Naive B cell (primary cell): ENCODE measurements at regions not wholly inside any gene's neighbourhood (a gene's known extent, or its start where the extent isn't known, plus 50 kb on each side); places are given as distances from the start of the nearest gene placed in this dataset.
"Not testable (repeated sequence)": the region's sequence is repeated elsewhere in the genome, so short reads cannot be mapped to it uniquely, and the experiment has no call there.

Source experiments
- ATAC-seq, 2 donors: fragments of 150-1000 bp; cut with Tn5 transposase; 2 replicates each; pipeline ENCODE4 v1.10.0; 2021; ENCODE audit warnings: low read depth in 2 of 2, mild to moderate bottlenecking in 2 of 2, moderate library complexity in 2 of 2
- DNase-seq: peaks from one replicate; pipeline ENCODE4 v3.0.0; 2022
- H3K27ac Mint-ChIP-seq, 6 donors: one replicate each; pipeline ENCODE4 v1.8.0; 2020 to 2022; ENCODE audit warnings: mild to moderate bottlenecking in 6 of 6, mixed read lengths in 6 of 6, moderate library complexity in 5 of 6, inconsistent platforms in 2 of 6
- H3K27me3 Mint-ChIP-seq, 3 donors: one replicate each; pipeline ENCODE4 v1.8.0; 2021 to 2022; ENCODE audit warnings: mixed read lengths in 3 of 3, mild to moderate bottlenecking in 1 of 3
- H3K36me3 Mint-ChIP-seq, 2 donors: one replicate each; pipeline ENCODE4 v1.8.0; 2020 to 2022; ENCODE audit warnings: mixed read lengths in 2 of 2, inconsistent platforms in 1 of 2, mild to moderate bottlenecking in 1 of 2
- H3K4me1 Mint-ChIP-seq, 3 donors: one replicate each; pipeline ENCODE4 v1.8.0; 2020 to 2022; ENCODE audit warnings: mixed read lengths in 3 of 3, inconsistent platforms in 1 of 3, mild to moderate bottlenecking in 1 of 3, moderate library complexity in 1 of 3
- H3K4me3 Mint-ChIP-seq, 8 donors: one replicate each; pipeline ENCODE4 v1.8.0; 2020 to 2022; ENCODE audit warnings: mild to moderate bottlenecking in 8 of 8, mixed read lengths in 8 of 8, moderate library complexity in 8 of 8, inconsistent platforms in 2 of 8
- H3K9me3 Mint-ChIP-seq, 7 donors: one replicate each; pipeline ENCODE4 v1.8.0; 2020 to 2022; ENCODE audit warnings: mixed read lengths in 7 of 7, mild to moderate bottlenecking in 5 of 7, inconsistent platforms in 2 of 7, moderate library complexity in 1 of 7

DNA sequence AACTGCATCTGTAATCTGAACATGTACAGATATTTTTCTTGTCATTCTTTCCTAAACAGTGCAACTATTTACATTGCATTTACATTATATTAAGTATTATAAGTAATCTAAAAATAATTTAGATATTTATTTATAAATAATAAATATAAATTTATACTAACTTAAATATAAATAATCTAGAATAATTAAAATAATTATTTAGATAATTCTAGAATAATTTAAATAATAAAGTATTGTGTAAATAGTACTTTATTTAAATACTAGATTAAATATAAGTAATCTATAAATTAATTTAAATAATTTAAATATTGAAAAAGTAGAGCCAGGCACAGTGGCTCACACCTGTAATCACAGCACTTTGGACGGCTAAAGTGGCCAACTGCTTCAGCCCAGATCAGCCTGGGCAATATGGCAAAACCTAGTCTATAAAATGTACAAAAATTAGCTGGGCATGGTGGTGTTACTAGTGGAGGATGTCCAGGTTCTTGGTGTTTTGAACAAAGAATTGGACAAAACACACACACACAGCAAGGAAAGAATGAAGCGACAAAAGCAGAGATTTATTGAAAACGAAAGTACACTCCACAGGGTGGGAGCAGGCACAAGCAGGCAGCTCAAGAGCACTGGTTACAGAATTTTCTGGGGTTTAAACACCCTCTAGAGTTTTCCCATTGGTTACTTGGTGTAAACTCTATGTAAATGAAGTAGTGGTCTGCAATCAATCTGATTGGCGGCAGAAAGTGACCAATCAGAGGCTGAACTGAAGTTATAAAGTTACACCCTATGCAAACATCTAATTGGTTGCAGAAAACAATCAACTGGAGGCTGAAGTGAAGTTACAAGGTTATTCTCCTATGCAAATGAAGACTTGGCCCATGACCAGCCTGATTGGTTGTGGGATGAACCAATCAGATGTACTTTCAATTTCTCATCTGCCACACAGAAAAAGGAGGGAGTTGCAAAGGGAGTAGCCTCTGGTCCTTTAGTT lies 100.2 kb upstream of the SP4 start:
- DNase-seq = no peak
- no peaks in the 10 kb centered on the region for H3K4me1 Mint-ChIP-seq
- H3K9me3 Mint-ChIP-seq = peaks cover 0 to 9% (median 4%) of the 10 kb centered on the region in 7 donors
- no peak overlapping the region for H3K4me3 Mint-ChIP-seq
- peak overlapping the region in 1 of 6 donors; percentile 4 for H3K27ac Mint-ChIP-seq
- no peaks in the 10 kb centered on the region for H3K27me3 Mint-ChIP-seq
- no peaks in the 10 kb centered on the region for H3K36me3 Mint-ChIP-seq
- no peak for ATAC-seq

DNA sequence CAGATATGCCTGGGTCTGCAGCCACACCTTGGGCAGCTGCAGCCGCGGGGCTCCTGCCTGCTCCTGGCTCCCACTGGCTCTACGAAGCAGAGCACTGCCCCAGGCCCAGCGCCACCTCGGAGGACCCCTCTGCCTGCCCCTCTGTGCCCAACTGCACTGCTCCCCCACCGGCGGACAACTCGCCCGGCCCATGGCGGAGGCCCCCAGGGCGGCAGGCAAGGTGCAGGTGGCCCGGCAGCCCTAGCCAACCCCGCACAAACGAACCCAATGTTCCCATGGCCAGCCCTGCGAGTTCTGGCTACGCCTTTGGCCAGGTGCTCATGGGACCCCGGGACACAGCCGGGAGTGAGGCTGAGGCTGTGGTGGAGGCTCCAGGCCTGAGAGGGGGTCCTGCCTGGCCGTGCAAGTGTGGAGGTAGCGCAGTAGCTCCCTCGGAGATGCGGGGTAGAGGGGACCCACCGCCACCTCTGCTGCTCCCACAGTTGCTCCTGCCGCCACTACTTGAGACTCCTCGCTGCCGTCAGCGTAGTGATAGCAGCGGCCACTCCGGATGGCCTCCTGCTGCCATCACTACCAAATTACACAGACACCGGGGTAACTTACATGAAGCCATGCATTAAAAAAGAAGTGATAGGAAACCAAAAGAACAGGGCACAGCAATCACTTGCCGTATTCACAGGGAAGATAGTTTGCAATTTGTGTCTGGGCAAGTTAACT lies 97.3 kb upstream of the SP4 start:
- Mint-ChIP-seq H3K4me1 (no peaks in the 10 kb centered on the region), H3K36me3 (no peaks in the 10 kb centered on the region), H3K27ac (peak overlapping the region in 2 of 6 donors; percentile 60 to 61), H3K27me3 (no peaks in the 10 kb centered on the region), H3K9me3 (peaks cover 0 to 9% (median 4%) of the 10 kb centered on the region in 7 donors), H3K4me3 (no peak overlapping the region)
- no peak for ATAC-seq
- DNase-seq = no peak

- DNase-seq = no peak
- no peak for ATAC-seq
- H3K9me3 Mint-ChIP-seq = peaks cover 0 to 2% (median 0%) of the 10 kb centered on the region in 7 donors
- peak overlapping the region in 1 of 6 donors; percentile 10 for H3K27ac Mint-ChIP-seq
- peaks cover 0 to 6% (median 0%) of the 10 kb centered on the region in 3 donors for H3K4me1 Mint-ChIP-seq
- H3K27me3 Mint-ChIP-seq = no peaks in the 10 kb centered on the region
- H3K4me3 Mint-ChIP-seq = no peak overlapping the region
- no peaks in the 10 kb centered on the region for H3K36me3 Mint-ChIP-seq
These were observed 93.0 kb upstream of the SP4 start for GRCh38 chr7:21334906-21335305.

DNA sequence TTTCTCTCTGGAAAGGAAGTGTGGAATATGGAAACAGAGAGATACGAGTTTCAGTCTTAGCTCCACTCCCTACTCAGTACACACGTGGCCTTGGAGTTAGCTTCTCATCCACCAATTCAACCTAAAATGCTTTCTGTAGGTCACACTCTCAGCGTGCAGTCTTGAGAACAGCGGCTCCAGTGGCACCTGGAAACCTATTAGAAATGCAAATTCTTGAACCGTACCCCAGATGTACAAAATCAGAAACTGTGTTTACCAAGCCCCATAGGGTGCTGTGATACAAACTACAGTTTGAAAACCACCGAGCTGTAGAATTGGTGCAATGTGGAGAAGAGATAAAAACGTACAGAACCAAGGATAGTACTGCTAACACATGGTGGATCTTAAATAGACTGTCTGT lies 91.1 kb upstream of the SP4 start:
- peak overlapping the region in 1 of 6 donors; percentile 57 for H3K27ac Mint-ChIP-seq
- H3K4me3 Mint-ChIP-seq = no peak overlapping the region
- H3K36me3 Mint-ChIP-seq = no peaks in the 10 kb centered on the region
- H3K4me1 Mint-ChIP-seq = peaks cover 0 to 6% (median 0%) of the 10 kb centered on the region in 3 donors
- ATAC-seq (no peak), DNase-seq (no peak)
- peaks cover 0 to 4% (median 2%) of the 10 kb centered on the region in 7 donors for H3K9me3 Mint-ChIP-seq
- no peaks in the 10 kb centered on the region for H3K27me3 Mint-ChIP-seq

GRCh38 chr7:21338728-21339164 lies 89.1 kb upstream of the SP4 start:
- ATAC-seq (no peak), DNase-seq (no peak)
- H3K27me3 Mint-ChIP-seq = peaks cover 0 to 2% (median 0%) of the 10 kb centered on the region in 3 donors
- peaks cover 0 to 4% (median 2%) of the 10 kb centered on the region in 7 donors for H3K9me3 Mint-ChIP-seq
- H3K4me3 Mint-ChIP-seq = no peak overlapping the region
- peaks cover 0 to 6% (median 0%) of the 10 kb centered on the region in 3 donors for H3K4me1 Mint-ChIP-seq
- H3K36me3 Mint-ChIP-seq = no peaks in the 10 kb centered on the region
- peak overlapping the region in 2 of 6 donors; percentile 49 to 52 for H3K27ac Mint-ChIP-seq

DNA sequence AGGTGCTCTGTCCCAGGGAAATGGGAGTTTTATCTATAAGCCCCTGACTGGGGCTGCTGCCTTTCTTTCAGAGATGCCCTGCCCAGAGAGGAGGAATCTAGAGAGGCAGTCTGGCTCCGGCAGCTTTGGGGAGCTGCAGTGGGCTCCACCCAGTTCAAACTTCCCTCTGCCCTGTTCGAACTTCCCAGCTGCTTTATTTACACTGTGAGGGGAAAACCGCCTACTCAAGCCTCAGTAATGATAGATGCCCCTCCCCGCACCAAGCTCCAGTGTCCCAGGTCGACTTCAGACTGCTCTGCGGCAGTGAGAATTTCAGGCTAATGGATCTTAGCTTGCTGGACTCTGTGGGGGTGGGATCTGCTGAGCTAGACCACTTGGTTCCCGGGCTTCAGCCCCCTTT lies 83.0 kb upstream of the SP4 start:
- not testable (repeated sequence) for H3K9me3 Mint-ChIP-seq, H3K27me3 Mint-ChIP-seq, DNase-seq, H3K4me1 Mint-ChIP-seq, H3K36me3 Mint-ChIP-seq, ATAC-seq, H3K4me3 Mint-ChIP-seq, H3K27ac Mint-ChIP-seq

GRCh38 chr7:21345361-21345760 lies 82.5 kb upstream of the SP4 start:
- DNase-seq (no peak), ATAC-seq (no peak)
- H3K4me1 Mint-ChIP-seq = peaks cover 0 to 2% (median 0%) of the 10 kb centered on the region in 3 donors
- no peak overlapping the region for H3K27ac Mint-ChIP-seq
- peaks cover 0 to 8% (median 0%) of the 10 kb centered on the region in 3 donors for H3K27me3 Mint-ChIP-seq
- H3K36me3 Mint-ChIP-seq = no peaks in the 10 kb centered on the region
- peaks cover 0 to 4% (median 0%) of the 10 kb centered on the region in 7 donors for H3K9me3 Mint-ChIP-seq
- no peak overlapping the region for H3K4me3 Mint-ChIP-seq

GRCh38 chr7:21346297-21346696 lies 81.6 kb upstream of the SP4 start:
- no peak for DNase-seq
- H3K4me3 Mint-ChIP-seq = no peak overlapping the region
- H3K4me1 Mint-ChIP-seq = peaks cover 0 to 7% (median 0%) of the 10 kb centered on the region in 3 donors
- no peaks in the 10 kb centered on the region for H3K9me3 Mint-ChIP-seq
- H3K27me3 Mint-ChIP-seq = peaks cover 0 to 8% (median 0%) of the 10 kb centered on the region in 3 donors
- ATAC-seq = no peak
- H3K27ac Mint-ChIP-seq = no peak overlapping the region
- no peaks in the 10 kb centered on the region for H3K36me3 Mint-ChIP-seq

GRCh38 chr7:21352540-21353387 lies 75.1 kb upstream of the SP4 start:
- Mint-ChIP-seq H3K4me1 (peaks cover 48 to 58% (median 54%) of the 10 kb centered on the region in 3 donors), H3K9me3 (peaks cover 0 to 2% (median 0%) of the 10 kb centered on the region in 7 donors)

GRCh38 chr7:21353388-21353780 lies 74.5 kb upstream of the SP4 start:
- Mint-ChIP-seq H3K27me3 (no peaks in the 10 kb centered on the region), H3K9me3 (peaks cover 0 to 2% (median 0%) of the 10 kb centered on the region in 7 donors), H3K36me3 (no peaks in the 10 kb centered on the region), H3K4me3 (peak overlapping the region in 5 of 8 donors; percentile 51 to 82 (median 61)), H3K4me1 (peaks cover 49 to 59% (median 54%) of the 10 kb centered on the region in 3 donors), H3K27ac (peak overlapping the region in 5 of 6 donors; percentile 43 to 93 (median 81))
- ATAC-seq (no peak), DNase-seq (no peak)

More at GRCh38 chr7:21352540-21353387, 75.1 kb upstream of the SP4 start:
- peak overlapping the region; percentile 51 to 90 (median 77) for H3K4me3 Mint-ChIP-seq
- H3K36me3 Mint-ChIP-seq = no peaks in the 10 kb centered on the region
- H3K27ac Mint-ChIP-seq = peak overlapping the region; percentile 73 to 98 (median 84)
- H3K27me3 Mint-ChIP-seq = no peaks in the 10 kb centered on the region
- ATAC-seq = peak; percentile 79 to 81
- DNase-seq = peak; percentile 81

DNA sequence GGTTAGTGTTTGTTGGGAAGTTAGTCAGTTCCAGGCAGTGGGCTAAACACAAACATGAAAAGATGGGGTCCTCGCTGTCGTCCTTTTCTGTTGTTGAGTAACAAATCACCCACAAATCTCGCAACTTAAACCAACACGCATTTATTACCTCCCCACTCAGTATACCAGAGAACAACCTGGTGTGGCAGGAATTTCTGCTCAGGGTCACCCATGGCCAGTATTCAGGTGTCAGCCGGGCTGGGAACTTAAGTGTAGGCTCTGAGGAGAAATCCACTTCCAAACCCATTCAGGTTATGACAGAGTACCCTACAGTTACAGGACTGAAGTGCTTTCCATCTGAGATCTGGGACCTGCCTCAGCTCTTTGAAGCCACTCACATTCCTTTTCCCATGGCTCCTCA lies 73.6 kb upstream of the SP4 start:
- peaks cover 0 to 2% (median 0%) of the 10 kb centered on the region in 7 donors for H3K9me3 Mint-ChIP-seq
- DNase-seq (no peak), ATAC-seq (no peak)
- H3K27me3 Mint-ChIP-seq = no peaks in the 10 kb centered on the region
- H3K4me1 Mint-ChIP-seq = peaks cover 53 to 59% (median 54%) of the 10 kb centered on the region in 3 donors
- H3K4me3 Mint-ChIP-seq = peak overlapping the region in 6 of 8 donors; percentile 28 to 81 (median 66)
- no peaks in the 10 kb centered on the region for H3K36me3 Mint-ChIP-seq
- peak overlapping the region in 5 of 6 donors; percentile 15 to 87 (median 81) for H3K27ac Mint-ChIP-seq

- DNase-seq (peak; percentile 82), ATAC-seq (peak; percentile 76 to 77)
- Mint-ChIP-seq H3K9me3 (peaks cover 0 to 2% (median 0%) of the 10 kb centered on the region in 7 donors), H3K27me3 (no peaks in the 10 kb centered on the region), H3K4me3 (peak overlapping the region; percentile 0 to 81 (median 70)), H3K27ac (peak overlapping the region; percentile 0 to 90 (median 80)), H3K4me1 (peaks cover 53 to 59% (median 54%) of the 10 kb centered on the region in 3 donors), H3K36me3 (no peaks in the 10 kb centered on the region)
These were observed 72.4 kb upstream of the SP4 start for GRCh38 chr7:21355406-21355874.
